ENCODE measurements at regions not wholly inside any gene's neighbourhood (a gene's known extent, or its start where the extent isn't known, plus 50 kb on each side); places are given as distances from the start of the nearest gene placed in this dataset.
A peak's percentile ranks its signal among the peaks of the same experiment; 100 is the strongest.
"Not testable (repeated sequence)": the region's sequence is repeated elsewhere in the genome, so short reads cannot be mapped to it uniquely, and the experiment has no call there.

DNA sequence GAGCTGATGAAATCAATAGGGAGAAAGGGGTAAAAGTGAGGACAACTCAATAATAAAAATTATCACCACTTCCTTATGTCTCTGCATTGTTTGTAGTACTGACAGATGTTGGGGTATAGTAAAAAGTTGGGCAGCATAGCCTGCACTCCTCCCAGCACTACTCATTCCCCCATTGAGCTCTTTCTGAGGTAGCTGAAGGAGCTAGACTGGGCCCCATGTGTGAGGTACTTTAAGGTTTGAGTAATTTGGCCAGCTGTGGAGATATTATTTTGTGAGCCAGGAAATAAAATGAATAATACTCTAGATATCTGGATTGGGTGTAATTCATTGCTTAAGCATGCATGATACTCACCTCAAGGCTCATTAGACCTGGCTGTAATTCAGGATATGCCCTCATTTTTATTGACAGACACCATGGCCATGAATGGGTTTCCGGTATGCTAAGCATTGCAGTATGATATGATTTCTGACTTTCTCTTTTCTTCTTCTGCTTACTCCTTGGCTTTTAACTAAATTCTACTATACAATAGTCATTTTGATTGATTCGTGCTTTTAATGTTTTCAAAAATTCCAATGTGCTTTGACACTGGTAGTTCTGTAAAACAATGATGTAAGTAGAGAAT is 283.9 kb upstream of the RIMS1 start:
- no peak for DNase-seq

DNA sequence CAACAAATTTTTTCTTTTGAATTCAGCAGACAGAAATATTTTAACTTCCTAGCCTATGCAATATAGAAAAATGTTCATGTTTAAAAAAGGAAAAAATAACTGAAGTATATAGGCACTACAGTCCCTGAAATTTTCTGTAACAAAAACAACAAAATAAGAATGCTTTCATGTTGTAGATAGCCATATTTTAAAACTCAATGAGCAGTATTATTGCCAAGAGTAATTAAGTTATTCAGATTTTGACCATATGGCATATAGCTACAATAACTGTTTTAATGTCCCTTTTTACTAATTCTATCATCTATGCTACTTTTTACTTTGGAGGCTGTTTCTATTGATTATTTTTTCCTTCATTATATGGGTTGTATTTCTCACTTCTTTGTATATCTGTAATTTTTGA is 283.3 kb upstream of the RIMS1 start:
- no peak for DNase-seq

GRCh38 chr6:71608646-71609045 is 277.7 kb upstream of the RIMS1 start:
- peak; percentile 9 for DNase-seq

DNA sequence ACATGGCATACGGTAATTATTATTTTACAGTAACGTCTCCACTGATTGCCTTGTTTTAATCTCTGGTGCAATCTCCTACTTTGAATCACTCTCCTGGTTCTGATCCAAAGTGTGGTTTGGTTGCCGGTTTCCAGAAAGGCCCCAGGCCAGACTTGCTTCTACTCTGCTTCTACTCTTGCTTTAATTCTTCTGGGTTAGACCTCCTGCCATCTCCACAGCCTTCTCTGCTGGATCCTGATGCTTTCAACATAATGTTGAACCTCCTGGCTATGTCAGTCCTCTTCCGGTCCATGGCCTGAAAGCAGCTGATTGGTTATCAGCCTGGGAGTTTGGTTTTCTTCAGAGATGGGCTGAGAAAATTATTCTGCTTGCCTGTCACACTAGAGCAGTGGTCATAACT is 266.5 kb upstream of the RIMS1 start:
- DNase-seq, result no peak

DNA sequence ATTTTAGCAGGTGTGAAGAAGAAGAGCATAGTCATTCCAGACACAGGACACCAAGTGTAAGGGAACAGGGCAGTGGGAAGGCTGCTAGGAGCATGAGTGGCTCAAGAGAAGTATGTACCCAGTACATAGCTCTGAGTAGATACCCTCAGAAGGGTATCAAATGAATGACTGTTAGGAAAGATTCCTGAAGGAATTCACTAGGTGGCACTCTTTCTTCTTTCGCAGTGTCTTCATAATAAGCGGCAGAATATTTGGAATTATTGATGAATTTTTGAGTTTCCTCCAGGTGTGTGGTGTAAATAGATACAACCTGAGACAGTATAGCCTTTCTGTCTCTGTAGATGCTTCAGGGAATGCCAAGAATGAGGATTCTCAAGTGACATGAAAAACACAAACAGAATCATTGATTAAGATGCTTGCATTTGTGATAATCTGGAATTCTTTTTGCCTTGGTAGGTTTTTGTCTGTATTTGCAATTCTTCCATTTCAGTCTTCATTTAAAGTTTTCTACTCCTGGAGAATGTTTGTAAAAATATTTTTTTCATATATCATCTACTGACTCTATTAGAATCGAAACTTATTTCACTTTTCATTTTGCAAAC is 264.3 kb upstream of the RIMS1 start:
- DNase-seq, result no peak

- DNase-seq, result no peak
Measured at GRCh38 chr6:71642120-71642519, 244.2 kb upstream of the RIMS1 start.

- no peak for DNase-seq
Measured at GRCh38 chr6:71642793-71643192, 243.6 kb upstream of the RIMS1 start.

DNA sequence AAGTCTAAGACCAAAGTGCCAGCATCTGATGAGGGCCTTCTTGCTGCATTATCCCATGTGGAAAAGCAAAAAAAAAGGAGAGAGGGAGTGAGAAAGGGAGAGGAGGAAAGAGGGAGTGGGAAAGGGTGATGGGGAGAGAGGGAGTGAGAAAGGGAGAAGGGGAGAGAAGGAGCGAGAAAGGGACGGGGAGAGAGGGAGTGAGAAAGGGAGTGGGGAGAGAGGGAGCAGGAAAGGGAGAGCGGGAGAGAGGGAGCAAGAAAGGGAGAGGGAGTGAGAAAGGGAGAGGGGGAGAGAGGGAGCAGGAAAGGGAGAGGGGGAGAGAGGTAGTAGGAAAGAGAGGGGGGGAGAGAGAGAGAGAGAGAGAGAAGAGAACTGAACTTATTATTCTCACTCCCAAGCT is 241.1 kb upstream of the RIMS1 start:
- no peak for DNase-seq

GRCh38 chr6:71649915-71650314 is 236.4 kb upstream of the RIMS1 start:
- no peak for DNase-seq

DNA sequence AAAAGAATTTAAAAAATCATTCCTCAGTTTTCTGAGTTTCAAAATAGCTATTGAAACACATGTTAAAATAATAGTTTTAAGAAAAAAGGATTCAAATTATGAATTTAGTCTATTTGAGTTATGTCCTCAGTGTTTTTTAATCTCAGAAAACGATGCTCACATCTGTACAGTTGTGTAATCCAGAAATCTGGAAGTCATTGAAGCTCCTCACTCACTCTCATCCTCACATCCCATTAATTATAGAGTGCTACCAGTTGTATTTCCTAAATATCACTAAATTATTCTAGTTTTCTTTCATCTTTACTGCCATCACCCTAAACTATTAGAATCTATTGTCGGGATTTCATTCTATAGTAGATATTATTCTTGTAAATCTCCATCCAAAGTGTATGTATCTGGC is 234.7 kb upstream of the RIMS1 start:
- no peak for DNase-seq

- DNase-seq, result no peak
Measured at GRCh38 chr6:71656121-71656520, 230.2 kb upstream of the RIMS1 start.

DNA sequence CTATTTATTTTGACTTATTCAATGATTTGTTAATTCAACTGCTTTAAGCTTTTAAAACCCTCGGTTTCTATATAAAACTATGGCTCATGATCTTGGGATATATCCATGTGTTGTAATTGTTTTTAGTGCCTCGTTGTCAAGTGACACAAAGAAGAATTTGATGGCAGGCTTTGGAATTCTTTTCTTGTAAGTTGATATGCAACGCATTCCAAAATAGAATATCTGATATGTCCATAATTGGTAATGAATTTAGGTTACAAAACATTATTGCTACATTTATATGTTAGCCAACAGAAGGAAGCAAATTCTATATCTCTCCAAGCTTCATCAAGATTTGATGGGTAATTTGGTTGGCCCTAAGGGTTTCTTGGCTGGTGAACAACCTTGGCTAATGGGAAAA is 220.4 kb upstream of the RIMS1 start:
- DNase-seq, result no peak

GRCh38 chr6:71672876-71673275 is 213.5 kb upstream of the RIMS1 start:
- DNase-seq, result no peak

GRCh38 chr6:71675386-71675785 is 211.0 kb upstream of the RIMS1 start:
- no peak for DNase-seq

- DNase-seq, result no peak
Measured at GRCh38 chr6:71676298-71676697, 210.1 kb upstream of the RIMS1 start.

- no peak for DNase-seq
Measured at GRCh38 chr6:71678091-71678490, 208.3 kb upstream of the RIMS1 start.

DNA sequence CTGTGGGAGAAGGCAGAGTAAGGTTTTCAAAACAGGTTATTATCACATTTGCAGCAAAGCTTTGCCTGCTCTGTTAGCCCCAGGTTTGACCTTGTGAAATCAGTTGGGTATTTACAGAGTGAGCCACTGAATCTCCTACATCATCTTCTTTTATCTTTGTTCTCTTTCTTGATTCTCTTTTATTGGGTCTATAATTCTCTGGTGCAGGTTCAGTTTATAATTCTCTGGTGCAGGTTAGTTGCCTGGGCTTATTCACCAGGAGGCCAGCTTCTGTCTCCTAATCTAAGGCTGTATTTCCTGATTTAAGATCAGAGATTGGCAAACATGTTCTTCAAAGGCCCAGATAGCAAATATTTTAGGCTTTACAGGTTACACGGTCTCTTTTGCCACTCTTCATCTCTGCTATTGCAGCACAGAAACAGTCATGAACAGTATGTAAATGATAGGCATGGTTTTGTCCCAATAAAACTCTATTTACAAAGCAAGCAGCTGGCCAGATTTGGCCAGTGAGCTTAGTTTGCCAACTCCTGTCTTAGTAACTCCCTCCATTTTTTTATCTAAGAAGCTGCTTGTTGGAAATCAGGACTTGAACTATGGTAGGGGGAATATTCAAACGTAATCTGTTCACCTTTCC is 205.0 kb upstream of the RIMS1 start:
- no peak for DNase-seq

DNA sequence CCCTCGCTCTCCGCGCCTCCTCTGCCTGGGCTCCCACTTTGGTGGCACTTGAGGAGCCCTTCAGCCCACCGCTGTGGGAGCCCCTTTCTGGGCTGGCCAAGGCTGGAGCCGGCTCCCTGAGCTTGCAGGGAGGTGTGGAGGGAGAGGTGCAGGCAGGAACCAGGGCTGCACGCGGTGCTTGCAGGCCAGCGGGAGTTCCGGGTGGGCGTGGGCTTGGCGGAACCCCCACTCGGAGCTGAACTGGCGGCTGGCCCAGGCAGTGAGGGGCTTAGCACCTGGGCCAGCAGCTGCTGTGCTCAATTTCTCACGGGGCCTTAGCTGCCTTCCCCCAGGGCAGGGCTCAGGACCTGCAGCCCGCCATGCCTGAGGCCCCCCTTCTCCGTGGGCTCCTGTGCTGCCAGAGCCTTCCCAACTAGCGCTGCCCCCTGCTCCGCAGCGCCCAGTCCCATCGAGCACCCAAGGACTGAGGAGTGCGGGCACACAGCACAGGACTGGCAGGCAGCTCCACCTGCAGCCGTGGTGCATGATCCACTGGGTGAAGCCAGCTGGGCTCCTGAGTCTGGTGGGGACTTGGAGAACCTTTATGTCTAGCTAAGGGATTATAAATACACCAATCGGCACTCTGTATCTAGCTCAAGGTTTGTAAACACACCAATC is 200.2 kb upstream of the RIMS1 start:
- not testable (repeated sequence) for DNase-seq

DNA sequence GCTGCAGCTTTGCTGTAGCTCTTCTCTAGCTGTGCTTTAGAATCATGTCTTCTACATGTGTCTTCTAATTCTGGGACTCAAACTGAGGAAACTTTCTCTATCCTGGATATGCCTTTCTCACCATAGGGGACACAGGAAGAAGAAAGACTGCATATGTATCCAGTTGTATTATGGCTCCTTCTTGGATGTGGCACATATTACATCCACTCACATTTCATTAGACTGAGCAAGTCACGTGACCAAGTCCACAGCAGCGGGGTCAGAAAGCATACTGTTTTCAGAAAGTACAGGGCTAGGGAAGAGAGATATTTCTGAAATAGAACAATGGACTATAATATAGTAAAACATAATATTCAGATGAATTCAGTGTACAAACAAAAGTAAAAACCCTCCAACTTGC is 187.6 kb upstream of the RIMS1 start:
- no peak for DNase-seq

DNA sequence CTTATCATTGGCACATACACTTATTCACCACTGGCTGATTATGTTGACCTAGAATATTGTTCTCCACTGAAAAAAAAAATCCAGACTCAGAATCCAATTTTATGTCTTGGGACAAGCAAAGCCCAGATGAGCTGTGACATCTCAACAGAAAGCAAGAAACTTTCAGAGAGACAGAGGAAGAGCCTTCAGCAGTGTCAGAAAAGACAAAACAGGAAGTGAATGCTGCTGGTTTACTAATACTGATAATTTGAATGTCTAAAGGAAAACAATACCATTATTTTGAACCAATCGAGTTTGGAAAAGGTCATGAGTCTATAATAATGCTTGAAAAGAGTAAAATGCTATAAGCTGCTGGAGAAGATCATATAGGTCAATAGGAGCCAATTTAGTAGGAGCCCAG is 179.8 kb upstream of the RIMS1 start:
- DNase-seq, result no peak

GRCh38 chr6:71707059-71707458 is 179.3 kb upstream of the RIMS1 start:
- no peak for DNase-seq

DNA sequence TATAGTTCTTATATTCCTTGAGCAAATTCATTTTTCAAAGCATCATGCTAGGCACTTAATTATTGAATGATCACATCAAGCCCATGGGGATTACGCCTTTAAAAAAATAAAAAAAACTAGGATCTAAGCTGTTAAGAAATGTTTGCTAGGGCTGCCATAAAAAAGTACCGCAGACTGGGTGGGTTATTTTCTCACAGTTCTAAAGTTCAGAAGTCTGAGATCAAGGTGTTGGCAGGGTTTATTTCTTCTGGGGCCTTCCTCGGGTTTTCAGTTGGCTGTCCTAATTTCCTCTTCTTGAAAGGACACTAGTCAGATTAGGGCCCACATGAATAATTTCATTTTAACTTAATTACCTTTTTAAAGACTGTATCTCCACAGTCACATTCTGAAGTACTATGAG is 165.6 kb upstream of the RIMS1 start:
- no peak for DNase-seq

DNA sequence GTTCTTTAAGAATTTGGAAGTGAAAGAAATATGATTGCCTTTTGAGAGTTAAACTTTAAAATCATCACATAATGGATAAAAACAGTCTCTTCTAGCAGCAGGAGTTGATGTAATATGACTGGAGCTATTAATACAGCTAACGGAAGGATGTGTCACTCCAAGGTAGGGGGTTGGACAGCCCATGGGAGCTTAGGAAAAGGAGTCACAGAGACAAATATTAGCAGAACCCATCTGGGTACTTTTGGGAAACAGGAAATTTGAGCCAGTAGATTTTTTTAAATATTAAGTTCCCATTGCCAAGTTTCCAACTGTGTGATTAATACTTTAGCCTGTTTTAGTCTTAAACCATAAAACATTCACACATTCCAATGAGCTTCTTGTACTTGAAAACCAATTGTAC is 164.7 kb upstream of the RIMS1 start:
- DNase-seq, result peak; percentile 5

- DNase-seq, result no peak
Measured at GRCh38 chr6:71722736-71723135, 163.6 kb upstream of the RIMS1 start.
